ENCODE measurements at regions not wholly inside any gene's neighbourhood (a gene's known extent, or its start where the extent isn't known, plus 50 kb on each side); places are given as distances from the start of the nearest gene placed in this dataset.

DNA sequence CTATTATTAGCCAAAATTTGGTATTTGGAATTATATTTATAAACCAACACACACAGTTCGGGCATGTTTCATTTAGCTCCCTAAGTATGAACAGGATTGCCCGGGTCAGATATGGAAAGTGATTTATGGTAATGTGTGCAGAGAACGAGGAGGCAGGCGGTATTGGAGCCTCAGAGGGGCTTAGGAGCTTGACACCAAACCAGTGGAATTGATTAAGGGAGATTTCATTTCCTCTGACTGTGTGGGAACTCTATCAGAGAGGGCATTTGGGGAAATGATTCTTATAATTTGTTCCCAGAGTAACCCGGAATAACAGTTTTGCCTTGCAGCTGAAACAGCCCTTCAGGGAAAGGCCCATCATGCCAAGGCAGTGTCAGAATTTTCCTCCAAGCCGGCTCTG, 115.1 kb upstream of the SPTLC3 start:
- no peak for TF ChIP-seq EZH2 (IDR thresholded peaks at IDR 0.05; ENCODE audit: borderline replicate concordance, low read depth, low read length, severe bottlenecking)
- TF ChIP-seq, protein P1, sequence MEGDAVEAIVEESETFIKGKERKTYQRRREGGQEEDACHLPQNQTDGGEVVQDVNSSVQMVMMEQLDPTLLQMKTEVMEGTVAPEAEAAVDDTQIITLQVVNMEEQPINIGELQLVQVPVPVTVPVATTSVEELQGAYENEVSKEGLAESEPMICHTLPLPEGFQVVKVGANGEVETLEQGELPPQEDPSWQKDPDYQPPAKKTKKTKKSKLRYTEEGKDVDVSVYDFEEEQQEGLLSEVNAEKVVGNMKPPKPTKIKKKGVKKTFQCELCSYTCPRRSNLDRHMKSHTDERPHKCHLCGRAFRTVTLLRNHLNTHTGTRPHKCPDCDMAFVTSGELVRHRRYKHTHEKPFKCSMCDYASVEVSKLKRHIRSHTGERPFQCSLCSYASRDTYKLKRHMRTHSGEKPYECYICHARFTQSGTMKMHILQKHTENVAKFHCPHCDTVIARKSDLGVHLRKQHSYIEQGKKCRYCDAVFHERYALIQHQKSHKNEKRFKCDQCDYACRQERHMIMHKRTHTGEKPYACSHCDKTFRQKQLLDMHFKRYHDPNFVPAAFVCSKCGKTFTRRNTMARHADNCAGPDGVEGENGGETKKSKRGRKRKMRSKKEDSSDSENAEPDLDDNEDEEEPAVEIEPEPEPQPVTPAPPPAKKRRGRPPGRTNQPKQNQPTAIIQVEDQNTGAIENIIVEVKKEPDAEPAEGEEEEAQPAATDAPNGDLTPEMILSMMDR (IDR thresholded peaks at IDR 0.05; ENCODE audit: extremely low read depth in 1 of 2, insufficient read depth in 1 of 2, low read depth in 1 of 2, low read length in 2 of 2): no peak
- TF ChIP-seq POLR2A (IDR thresholded peaks at IDR 0.05; ENCODE audit: low read depth, low read length): no peak
